ENCODE measurements at regions not wholly inside any gene's neighbourhood (a gene's known extent, or its start where the extent isn't known, plus 50 kb on each side); places are given as distances from the start of the nearest gene placed in this dataset.

DNA sequence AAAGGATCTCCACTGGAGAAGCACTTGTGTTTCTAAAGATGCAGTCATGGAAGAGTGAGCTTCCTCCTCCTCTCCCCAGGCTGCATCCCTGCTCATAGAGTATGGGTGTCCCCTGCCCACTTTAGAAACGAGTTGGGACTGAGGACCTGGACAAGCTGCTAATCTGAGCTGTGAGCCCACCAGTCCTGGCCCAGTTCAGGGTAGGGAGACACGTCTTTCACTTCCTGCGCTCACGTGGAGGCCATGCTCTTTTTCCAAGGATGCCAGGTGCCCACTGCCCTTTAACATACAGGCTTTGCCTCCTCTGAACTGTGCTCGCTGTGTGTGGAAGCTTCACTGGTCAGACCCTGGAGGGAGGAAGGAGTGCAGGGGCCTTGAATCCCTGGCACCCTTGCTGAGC, 316.3 kb downstream of the UACA start:
- Histone ChIP-seq H3K9me2 (ENCODE audit: insufficient read depth, low read length) (no peaks in the 10 kb centered on the region), H2AFZ (ENCODE audit: low read length) (no peak overlapping the region), H3K4me3 (ENCODE audit: low read depth, low read length, poor library complexity, severe bottlenecking) (no peak overlapping the region), H3K36me3 (ENCODE audit: insufficient read depth, low read length) (no peaks in the 10 kb centered on the region), H3K9me3 (ENCODE audit: low read length) (no peaks in the 10 kb centered on the region), H4K20me1 (ENCODE audit: insufficient read depth, low read length) (no peaks in the 10 kb centered on the region), H3K4me1 (ENCODE audit: insufficient read depth, low read length, poor library complexity, severe bottlenecking) (peaks cover 10% of the 10 kb centered on the region), H3K4me2 (ENCODE audit: low read length) (no peak overlapping the region), H3K27ac (ENCODE audit: low read depth, low read length, poor library complexity, severe bottlenecking) (no peak overlapping the region), H3K79me2 (ENCODE audit: insufficient read depth, low read depth, low read length) (no peaks in the 10 kb centered on the region)
- intact Hi-C loops (cut with micrococcal nuclease; ENCODE audit: unreplicated experiment): no loop called here
- DNase-seq (ENCODE audit: low spot score): no peak
- BruUV-seq (replicated peaks): no TSS peak
- ChIA-PET POLR2A (no interaction called here), CTCF (ENCODE audit: unreplicated experiment) (no interaction called here)
- no peak for TF ChIP-seq EZH2phosphoT487 (IDR thresholded peaks at IDR 0.05; ENCODE audit: borderline replicate concordance, low read depth, low read length)
- TF ChIP-seq, protein P1, sequence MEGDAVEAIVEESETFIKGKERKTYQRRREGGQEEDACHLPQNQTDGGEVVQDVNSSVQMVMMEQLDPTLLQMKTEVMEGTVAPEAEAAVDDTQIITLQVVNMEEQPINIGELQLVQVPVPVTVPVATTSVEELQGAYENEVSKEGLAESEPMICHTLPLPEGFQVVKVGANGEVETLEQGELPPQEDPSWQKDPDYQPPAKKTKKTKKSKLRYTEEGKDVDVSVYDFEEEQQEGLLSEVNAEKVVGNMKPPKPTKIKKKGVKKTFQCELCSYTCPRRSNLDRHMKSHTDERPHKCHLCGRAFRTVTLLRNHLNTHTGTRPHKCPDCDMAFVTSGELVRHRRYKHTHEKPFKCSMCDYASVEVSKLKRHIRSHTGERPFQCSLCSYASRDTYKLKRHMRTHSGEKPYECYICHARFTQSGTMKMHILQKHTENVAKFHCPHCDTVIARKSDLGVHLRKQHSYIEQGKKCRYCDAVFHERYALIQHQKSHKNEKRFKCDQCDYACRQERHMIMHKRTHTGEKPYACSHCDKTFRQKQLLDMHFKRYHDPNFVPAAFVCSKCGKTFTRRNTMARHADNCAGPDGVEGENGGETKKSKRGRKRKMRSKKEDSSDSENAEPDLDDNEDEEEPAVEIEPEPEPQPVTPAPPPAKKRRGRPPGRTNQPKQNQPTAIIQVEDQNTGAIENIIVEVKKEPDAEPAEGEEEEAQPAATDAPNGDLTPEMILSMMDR (conservative IDR thresholded peaks at IDR 0.05; ENCODE audit: low read length): no peak

- no peaks in the 10 kb centered on the region for H4K20me1 ChIP-seq (ENCODE audit: insufficient read depth, low read length)
- no peak overlapping the region for H2AFZ ChIP-seq (ENCODE audit: low read length)
- intact Hi-C loops (cut with micrococcal nuclease; ENCODE audit: unreplicated experiment): no loop called here
- no peak overlapping the region for H3K4me3 ChIP-seq (ENCODE audit: low read depth, low read length, poor library complexity, severe bottlenecking)
- H3K79me2 ChIP-seq (ENCODE audit: insufficient read depth, low read depth, low read length): no peaks in the 10 kb centered on the region
- H3K27ac ChIP-seq (ENCODE audit: low read depth, low read length, poor library complexity, severe bottlenecking): no peak overlapping the region
- H3K4me1 ChIP-seq (ENCODE audit: insufficient read depth, low read length, poor library complexity, severe bottlenecking): peaks cover 10% of the 10 kb centered on the region
- H3K36me3 ChIP-seq (ENCODE audit: insufficient read depth, low read length): no peaks in the 10 kb centered on the region
- CTCF ChIA-PET (ENCODE audit: unreplicated experiment): no interaction called here
- DNase-seq (ENCODE audit: low spot score): no peak
- BruUV-seq (replicated peaks): no TSS peak
- H3K9me2 ChIP-seq (ENCODE audit: insufficient read depth, low read length): no peaks in the 10 kb centered on the region
- no peak for TF ChIP-seq EZH2phosphoT487 (IDR thresholded peaks at IDR 0.05; ENCODE audit: borderline replicate concordance, low read depth, low read length)
- TF ChIP-seq, protein P1 (conservative IDR thresholded peaks at IDR 0.05; ENCODE audit: low read length): no peak
- no peaks in the 10 kb centered on the region for H3K9me3 ChIP-seq (ENCODE audit: low read length)
- POLR2A ChIA-PET: no interaction called here
- no peak overlapping the region for H3K4me2 ChIP-seq (ENCODE audit: low read length)
These were observed 319.7 kb downstream of the UACA start for GRCh38 chr15:70443486-70444273.

GRCh38 chr15:70442616-70443321, 320.6 kb downstream of the UACA start:
- Histone ChIP-seq H3K36me3 (ENCODE audit: insufficient read depth, low read length) (no peaks in the 10 kb centered on the region), H3K4me2 (ENCODE audit: low read length) (no peak overlapping the region), H3K4me3 (ENCODE audit: low read depth, low read length, poor library complexity, severe bottlenecking) (no peak overlapping the region), H3K9me3 (ENCODE audit: low read length) (no peaks in the 10 kb centered on the region), H2AFZ (ENCODE audit: low read length) (no peak overlapping the region), H3K79me2 (ENCODE audit: insufficient read depth, low read depth, low read length) (no peaks in the 10 kb centered on the region), H4K20me1 (ENCODE audit: insufficient read depth, low read length) (no peaks in the 10 kb centered on the region), H3K4me1 (ENCODE audit: insufficient read depth, low read length, poor library complexity, severe bottlenecking) (peaks cover 2% of the 10 kb centered on the region), H3K27ac (ENCODE audit: low read depth, low read length, poor library complexity, severe bottlenecking) (no peak overlapping the region), H3K9me2 (ENCODE audit: insufficient read depth, low read length) (no peaks in the 10 kb centered on the region)
- no peak for DNase-seq (ENCODE audit: low spot score)
- BruUV-seq (replicated peaks): no TSS peak
- ChIA-PET POLR2A (no interaction called here), CTCF (ENCODE audit: unreplicated experiment) (no interaction called here)
- intact Hi-C loops (cut with micrococcal nuclease; ENCODE audit: unreplicated experiment): no loop called here
- TF ChIP-seq, protein P1 (conservative IDR thresholded peaks at IDR 0.05; ENCODE audit: low read length): no peak
- TF ChIP-seq EZH2phosphoT487 (IDR thresholded peaks at IDR 0.05; ENCODE audit: borderline replicate concordance, low read depth, low read length): no peak

All from OCI-LY7 (cell line).